UCSD-AML1 (cell line): ENCODE measurements at regions not wholly inside any gene's neighbourhood (a gene's known extent, or its start where the extent isn't known, plus 50 kb on each side); places are given as distances from the start of the nearest gene placed in this dataset.

Experiments used
- DNase-seq: peaks from one replicate; lab custom pipeline; 2025; ENCODE audit not compliant: unreplicated experiment; lab: John Stamatoyannopoulos, UW

DNA sequence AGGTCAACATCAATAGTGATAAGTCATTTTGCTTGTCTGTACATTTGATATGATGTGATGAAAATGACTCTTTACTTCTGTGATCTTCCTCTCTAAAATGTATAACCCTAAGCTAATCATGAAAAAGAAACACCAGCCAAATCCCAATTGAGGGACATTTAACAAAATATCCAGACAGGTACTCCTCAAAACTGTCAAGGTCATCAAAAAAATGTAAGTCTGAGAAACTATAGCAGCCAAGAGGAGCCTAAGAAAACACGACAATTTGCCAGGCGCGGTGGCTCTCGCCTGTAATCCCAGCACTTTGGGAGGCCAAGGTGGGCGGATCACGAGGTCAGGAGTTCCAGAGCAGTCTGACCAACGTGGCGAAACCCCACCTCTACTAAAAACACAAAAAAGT is 708.5 kb upstream of the ID4 start:
- no peak for DNase-seq

DNA sequence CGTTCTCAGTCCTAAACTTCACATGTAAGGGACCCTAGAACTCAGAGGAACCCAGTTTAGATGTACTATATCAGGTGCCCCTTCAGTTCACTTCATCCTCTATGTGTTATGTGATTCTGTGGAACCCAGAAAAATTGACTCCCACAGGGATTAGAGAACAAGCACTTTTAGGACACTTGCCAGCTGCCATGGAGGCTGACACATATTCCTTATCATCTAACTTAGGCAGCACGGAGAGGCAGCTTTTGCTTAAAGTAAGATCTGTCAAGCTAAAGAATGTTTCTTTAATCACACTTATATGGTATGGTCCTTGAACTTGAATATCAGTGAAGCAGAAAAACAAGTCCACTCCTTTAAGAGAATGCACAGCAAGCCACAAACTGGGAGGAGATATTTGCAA is 701.5 kb upstream of the ID4 start:
- no peak for DNase-seq

DNA sequence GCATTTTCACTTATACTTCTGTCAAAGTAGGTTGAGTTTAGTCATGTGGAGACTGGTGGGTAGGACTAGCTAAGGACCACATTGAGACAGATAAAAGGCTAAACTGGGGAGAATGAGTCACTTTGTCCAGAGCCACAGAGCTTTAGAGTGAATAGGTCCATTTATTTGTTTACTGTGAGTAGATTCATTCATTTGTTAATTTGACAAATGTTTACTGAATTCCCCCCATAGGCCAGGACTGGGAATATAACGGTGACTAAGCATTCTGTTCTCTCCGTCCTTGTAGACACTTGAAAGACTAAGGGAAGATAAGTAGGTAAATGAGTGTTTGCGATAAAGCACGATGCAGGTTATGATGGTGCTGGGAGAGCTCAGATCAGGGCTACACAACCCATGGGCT is 699.7 kb upstream of the ID4 start:
- DNase-seq: no peak

DNA sequence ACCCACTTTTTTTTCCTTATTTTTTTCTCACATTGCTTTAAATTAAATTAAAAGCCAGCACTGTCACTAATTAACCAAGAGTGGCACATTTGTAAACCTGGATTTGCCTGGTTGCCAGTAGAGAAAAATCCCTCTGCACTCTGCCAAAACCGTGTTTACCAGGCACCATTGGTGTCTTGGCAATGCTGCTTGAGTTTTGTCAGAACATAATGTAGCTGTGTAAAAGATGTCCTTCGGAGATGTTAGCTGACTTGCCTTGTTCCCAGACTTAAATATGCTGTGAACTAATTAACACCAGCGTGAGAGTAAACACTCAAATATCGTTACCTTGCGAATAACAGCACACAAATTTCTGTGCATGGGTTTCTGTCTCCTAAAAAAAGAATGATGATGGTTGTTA is 694.9 kb upstream of the ID4 start:
- no peak for DNase-seq

DNA sequence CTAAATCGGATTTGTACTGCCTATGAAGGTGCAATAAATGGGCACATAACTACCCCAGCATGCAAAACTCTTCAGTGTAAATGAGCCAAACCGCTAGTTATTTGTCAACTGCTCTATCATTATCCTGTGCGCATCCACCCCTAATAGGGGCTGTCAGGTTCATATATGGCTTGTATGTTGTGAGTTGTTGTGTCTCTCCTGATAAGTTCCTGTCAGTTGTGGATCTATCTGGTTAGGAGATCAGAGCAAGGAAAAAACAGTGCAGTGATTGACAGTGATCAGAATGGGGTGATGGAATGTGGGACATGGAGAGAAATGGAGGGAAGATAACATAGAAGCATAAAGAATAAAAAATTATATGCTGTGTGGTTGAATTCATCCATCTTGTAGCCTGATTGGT is 686.9 kb upstream of the ID4 start:
- no peak for DNase-seq

DNA sequence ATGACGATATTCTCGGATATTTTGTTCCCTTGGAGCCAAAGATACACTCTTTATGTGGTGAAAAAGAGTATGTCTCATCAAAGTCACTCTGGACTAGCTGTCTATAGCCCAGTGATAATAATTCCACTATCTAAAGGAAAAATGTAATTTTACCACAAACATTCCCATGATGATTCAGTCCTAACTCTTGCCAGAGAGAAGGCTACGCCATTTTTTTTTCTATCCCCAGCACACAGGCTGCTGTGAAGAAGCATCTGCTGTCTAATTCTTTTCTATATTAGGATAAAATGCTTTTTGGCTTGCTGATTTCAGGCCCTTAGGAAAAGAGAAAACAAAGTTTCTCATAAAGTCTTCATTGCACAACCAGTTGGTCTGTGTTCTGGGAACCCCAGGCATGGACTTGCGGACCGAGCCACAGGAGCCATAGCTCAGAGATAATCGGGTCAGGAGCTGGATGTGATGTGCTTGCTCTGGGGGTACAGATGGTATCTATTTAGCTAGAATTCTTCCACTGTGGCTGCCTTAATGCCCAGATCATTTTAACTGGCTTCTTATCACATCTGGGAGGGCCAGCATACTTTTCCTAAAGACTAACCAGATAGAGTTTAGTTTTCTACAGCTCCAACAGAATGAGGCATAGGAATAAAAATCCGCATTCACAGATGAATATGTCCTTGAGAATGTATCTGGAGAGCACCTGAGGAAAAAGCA is 683.7 kb upstream of the ID4 start:
- DNase-seq: no peak

DNA sequence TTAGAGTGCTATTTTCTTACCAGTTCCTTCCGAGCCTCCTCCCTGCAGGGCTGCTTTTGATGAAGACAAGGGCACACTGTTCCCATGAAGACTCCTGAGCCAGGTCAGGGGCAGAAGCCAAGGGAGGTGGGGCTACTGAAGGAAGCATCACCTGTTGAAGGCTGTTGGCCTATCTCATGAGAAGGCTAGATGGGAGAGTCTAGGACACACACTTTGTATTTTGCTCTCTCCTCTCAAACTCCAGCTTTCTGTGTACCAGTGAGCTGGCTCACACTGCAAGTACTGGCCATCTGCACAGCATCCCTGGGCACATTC is 683.2 kb upstream of the ID4 start:
- DNase-seq: no peak

DNA sequence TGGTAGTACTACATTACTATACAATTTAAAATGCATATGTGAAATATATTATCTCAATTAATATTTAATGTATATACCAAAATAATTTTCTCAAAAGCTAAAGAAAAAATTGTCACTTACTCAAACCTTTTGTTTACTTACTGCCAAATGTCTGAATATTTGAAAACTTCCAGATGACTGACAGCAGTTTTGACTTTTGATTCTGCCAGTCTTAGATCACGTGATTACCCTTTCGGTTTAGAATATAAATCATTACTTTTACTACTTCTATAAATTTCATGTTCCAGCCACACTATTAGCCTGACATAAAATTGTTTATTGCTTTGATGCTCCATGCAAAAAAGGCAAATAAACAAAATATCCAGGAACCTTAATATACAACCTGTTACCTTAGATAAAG is 680.7 kb upstream of the ID4 start:
- no peak for DNase-seq

DNA sequence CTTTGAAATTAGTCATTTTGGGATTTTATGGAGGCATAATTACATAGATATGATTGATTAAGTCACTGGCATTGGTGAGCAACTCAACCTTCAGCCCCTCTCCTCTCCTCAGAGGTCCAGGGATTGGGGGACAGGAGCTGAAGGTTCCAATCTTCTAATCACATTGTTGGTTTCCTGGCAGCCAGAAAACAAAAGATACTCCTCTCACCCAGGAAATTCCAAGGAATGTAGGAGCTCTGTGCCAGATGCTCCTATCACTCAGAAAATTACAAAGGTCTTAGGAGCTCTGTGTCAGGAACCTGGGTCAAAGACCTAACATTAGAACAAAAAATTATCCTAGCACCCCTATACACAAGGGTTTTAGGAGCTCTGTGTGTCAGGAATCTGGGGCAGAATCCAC is 679.7 kb upstream of the ID4 start:
- DNase-seq: no peak

DNA sequence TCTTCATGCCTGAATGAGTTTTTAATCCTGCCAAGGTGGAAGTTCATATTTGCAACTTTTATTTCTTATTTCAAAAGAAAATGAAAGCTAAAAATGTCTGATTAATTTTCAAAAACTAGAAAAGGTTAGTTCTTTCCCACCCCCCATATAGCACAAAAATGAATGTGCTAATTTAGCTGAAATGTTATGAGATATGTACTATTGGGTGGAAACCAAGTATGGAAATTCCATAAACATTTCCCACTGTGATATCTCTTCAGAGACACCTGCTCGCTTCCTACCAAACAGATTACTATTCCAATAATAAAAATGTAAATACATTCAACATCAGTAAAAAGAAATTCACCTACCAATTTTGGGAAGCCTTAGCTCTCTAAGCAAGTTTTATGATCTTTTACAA is 678.6 kb upstream of the ID4 start:
- no peak for DNase-seq

DNA sequence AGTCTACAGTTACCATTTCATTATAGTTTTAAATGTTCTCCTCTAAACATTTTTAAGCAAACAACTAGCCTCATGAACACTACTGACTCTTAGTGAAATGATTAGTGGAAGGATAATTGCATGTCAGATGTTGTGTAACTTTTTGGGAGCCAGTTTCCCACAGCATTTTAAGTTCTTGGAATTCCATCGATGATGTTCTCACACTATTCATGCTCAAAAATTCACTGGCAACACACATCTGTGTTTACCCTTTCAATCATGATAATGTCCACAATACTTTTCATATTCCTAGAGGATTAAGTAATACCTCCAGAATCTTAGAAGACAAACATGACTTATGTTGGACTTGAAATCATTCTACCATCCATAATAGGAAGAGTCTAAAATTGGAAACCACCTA is 678.1 kb upstream of the ID4 start:
- no peak for DNase-seq

DNA sequence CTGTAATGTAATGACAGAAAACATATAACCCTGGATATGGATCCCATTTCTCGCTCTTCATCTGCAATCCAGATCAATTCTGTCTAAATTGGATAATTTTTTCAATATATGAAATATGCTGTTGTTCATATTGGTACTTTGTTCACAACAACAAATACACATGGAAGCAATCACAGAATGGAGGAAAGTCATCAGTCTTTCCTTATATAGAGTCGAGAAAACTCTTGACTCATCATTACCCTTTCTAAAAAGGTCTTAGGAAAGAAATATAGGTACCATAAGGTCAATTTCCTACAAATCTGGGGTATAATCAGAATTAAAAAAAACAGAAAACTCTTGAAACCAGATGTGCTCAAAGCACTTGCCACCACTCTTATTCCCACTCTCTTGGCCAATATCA is 677.6 kb upstream of the ID4 start:
- DNase-seq: no peak

DNA sequence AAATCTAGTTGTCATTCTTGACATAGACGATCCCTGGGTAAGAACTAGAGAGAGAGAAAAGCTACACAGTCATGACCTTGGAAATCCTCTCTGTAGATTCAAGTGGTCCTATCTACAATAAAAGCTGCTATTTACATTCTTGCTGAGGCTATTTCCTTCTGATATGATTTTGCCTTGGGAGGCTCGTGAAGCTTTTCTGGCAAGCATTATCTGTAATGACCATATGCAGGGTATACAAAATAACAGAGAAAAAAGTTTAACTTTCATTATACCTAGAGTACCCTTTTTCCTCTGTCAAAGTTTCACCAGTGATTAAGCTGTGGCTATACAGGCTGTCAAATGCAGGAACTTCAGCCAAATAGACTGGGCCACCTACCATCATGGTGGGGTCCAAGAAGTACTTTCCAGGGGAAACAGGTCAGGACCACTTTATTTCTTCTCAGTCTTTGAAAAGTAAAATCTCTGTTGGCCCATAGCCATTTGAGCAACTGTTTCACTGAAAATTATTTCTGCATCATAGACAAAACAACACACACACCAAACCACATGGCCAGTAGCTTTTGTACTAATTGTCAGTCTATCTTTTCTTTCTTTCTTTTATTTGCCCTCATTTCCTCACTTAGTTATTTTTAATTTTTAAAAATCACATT is 677.0 kb upstream of the ID4 start:
- no peak for DNase-seq

DNA sequence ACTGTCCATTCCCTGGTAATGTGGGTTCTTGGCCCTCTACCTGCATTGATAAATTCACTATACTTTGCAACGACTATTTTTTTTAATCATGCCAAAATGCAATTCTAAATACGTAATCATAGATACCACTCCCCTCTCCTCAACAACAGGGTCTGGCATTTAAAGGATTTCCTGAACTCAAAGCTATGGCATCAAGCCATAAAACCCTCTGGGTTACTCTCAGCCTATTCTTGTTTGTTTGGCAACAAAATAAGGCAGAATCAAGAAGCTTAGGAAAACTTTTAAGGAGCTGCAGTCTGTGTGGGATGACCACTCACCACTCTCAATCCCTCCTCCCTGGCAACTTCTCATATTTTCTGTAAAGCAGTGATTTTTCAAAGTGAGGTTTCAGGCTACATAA is 669.9 kb upstream of the ID4 start:
- DNase-seq: no peak

DNA sequence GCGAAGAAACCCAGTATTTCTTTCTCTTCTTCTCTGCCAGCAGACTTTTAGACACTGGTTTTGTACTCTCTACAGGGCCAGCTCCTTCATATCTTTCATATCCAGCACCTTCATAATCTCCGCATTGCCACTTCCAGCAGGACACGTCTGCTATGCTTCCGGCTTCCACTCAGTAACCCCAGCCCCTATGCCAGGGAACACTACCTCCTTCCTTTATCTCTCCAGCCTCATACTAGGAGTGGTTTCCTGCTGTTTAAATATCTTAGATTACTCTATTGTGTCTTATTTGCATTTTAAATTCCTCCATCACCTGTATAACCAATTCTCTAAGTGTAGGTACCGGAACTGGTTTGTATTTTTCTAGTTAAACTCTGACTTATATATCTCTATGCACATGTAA is 667.8 kb upstream of the ID4 start:
- no peak for DNase-seq

DNA sequence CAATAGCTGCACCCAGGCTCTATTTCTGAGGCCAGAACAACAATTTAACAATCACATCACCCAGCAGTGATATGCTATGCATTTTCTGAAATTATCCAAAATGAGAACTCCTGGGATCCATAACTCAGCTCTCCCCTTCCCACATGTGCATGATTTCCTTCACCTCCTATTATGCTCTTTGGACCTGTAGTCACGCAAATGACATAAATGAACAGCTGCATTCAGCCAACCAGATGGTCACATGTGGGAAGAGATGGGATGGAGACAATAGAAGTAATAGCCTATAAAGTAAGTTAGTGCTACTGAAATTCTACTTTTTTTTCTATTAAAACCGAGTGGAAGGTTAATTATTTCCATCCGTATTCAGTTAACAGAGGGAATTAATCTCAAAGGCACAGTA is 662.1 kb upstream of the ID4 start:
- DNase-seq: no peak

DNA sequence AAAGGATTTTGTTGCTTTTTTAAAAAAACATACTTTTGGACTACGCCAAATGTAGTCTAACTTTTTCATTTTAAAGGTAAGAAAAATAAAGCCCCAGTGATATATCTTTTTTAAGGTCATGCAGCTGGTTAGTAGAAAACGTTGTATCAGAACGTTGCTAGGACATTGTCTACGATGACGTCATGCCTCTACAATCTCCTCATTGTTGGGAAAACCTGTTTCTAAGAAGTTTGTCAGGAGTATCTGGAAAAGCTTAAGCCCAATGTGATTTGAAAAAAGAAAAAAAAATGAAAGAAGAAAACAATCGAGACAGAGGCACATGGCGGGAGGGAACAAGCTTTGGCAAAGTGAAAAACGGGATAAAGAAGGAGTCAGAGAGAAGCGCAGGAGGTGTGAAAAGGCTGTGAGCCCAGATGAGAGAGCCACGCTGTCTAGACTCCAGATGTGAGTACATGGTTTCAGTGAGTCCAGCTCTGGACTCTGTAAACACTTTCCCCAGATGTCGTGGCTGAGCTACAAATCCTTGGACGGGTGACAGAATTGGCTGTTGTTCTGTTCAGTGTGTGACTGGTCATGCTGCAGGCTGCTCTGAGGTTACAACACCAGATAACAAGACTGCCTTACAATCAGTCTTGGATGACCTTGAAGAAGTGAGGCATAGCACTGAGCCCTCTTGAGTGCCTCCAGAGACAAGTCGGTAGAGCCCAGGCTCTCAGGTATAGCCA is 656.7 kb upstream of the ID4 start:
- DNase-seq: no peak

DNA sequence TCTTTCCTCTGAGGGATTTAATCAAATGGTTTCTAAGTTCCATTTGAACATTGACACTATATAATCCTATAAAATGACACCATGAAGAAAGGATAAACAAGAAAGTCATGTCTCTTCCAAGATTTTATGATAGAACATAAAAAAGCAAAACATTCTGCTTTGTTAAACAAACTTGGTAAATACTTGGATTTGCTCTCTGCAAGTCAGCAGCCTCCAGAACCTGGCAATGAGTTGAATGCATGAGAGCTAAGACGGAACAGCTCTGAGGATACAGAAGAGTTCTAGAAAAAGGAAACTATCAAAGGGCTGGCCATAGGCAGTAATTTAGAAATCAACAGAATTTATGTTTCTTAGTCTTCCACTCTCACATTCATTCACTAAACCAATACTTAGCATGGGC is 656.0 kb upstream of the ID4 start:
- no peak for DNase-seq

DNA sequence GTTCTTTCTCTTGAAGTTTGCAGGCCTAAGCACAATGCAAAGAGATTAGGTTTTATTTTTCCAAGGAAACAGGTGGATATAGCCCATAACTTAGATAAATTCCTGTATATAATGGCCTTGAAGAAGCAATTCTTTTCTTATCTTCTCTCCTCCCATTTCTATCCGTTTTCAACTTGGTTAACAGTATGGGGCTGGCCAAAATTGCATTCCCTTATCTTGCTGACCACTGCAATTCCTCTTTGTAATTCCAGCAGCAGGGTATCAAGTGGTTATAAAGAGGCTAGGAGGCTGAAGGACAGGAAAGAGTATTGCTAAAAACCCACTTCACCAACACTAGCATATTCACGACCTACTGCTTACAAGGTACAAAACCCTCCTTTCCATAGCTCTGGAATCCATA is 643.5 kb upstream of the ID4 start:
- no peak for DNase-seq

DNA sequence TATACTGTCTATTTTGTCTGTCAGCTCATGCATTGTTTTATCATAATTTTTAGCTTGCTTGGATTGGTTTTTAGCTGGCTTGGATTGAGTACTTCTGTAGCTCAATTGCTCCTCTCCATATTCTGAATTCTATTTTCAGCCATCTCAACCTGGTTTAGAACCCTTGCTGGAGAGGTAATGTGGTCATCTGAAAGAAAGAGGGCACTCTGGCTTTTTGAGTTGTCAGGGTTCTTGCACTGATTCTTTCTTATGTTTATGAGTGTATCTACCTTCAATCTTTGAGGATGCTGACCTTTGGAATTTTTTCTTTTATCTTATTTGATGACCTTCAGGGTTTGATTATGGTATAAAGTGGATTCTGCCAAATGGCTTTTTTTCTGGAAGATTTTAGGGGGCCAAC is 632.7 kb upstream of the ID4 start:
- DNase-seq: no peak

DNA sequence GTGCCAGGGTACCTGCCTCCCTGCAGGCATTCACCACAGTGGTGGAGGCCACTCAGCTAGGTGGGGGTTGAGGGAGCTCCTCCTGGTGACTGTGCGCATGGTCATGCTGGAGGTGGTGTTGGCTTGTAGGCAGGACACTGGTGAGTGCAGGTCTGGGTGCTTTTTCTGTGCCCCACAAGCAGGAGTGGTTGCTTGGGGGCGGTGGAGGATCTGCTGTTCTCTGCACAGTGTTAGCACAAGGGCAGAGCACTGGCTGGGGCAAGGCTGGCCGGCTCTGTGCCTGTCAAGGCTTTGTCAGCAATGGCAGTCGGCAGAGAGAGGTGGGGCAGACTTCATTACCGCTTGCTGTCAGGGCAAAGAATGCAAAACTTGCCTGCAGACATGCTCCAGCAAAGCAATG is 632.1 kb upstream of the ID4 start:
- DNase-seq: no peak

DNA sequence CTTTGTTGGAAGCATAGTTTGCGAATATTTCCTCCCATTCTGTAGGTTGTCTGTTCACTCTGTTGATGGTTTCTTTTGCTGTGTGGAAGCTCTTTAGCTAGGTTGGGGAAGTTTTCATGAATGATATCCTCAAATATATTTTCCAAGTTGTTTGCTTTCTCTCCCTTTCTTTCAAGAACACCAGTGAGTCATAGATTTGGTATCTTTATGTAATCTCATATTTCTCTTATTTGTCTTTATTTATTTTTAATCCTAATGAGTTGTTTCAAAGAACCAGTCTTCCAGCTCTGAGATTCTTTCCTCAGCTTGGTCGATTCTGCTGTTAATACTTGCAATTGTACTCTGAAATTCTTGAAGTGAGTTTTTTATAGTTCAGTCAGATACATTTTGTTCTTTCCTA is 628.0 kb upstream of the ID4 start:
- DNase-seq: no peak
